Stimulated activated CD4-positive, alpha-beta T cell treated with anti-CD3 and anti-CD28 coated beads, Interleukin-2, amount 100 ng/mL, for 48 hours (primary cell): ENCODE measurements at regions not wholly inside any gene's neighbourhood (a gene's known extent, or its start where the extent isn't known, plus 50 kb on each side); places are given as distances from the start of the nearest gene placed in this dataset.

Experiments
- DNase-seq, 2 donors: peaks; one replicate each; pipeline ENCODE4 v3.0.0-alpha.2; 2020

DNA sequence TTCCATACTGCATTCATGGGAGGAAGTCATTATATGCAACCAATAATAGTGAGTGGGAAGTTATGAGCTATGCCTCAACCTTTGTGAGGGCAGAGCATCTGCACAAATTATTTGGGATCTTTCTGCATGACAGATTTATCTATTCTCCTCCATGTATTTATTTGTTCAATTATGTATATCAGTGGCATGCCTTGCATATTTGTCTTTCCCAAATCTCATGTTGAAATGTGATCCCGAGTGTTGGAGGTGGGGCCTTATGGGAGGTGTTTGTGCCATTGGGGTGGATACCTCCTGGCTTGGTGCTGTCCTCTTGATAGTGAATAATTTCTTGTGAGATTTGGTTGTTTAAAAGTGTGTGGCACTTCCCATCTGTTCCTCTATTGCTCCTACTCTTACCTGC is 1246.0 kb upstream of the CITED2 start:
- DNase-seq: no peak

DNA sequence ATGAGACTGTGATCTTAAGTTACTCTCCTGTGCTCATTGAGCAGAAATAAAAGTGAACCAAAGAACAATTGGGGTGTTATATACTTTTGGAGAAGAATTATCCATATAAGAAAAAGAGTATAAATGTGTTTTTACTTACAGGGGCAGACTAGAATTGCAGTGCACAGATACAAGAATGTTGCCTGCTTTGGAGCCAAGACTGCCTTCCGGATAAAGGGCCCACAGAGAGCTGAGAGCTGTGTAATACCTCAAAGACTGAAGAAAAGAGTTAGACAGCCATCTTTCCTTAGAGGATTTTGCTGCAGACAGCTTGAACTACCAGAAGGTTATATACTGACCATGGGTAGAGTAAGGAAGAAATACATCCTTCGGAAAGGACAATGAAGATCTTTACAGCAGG is 1235.5 kb upstream of the CITED2 start:
- no peak for DNase-seq

DNA sequence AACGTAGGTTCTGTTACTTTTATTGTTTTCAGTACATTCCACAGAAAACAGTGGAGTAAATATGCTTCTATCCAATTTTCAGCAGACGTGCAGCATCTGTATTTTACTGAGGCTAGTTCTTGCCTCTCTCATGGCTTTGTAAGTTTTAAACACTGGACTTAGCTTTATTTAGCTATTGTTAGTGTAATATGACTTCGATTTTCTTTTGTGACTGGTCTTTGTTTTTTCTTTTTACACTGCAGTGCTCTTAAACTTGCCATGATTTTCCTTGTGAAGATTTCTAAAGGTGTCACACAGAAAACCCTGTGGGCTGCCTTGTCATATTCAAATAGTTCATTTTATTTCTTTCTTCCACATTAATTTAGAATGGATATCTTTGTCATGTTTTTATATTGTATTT is 1234.9 kb upstream of the CITED2 start:
- no peak for DNase-seq

DNA sequence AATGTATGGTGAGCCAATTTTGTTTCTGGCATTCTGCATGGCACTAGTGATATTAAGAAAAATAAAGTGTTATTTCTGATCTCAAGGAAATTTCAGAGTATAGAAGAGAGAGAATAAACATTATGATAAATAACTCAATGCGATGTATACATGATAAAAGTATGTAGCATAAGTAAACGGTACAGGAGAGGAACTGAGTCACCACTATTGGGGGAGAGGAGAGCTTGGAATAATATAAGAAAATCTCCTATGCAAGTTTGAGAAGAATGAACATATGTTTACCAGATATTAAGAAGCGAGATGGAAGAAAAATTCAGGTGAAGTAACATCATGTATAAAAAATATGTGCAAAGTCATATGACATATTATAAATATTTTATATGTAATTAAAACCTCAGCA is 1230.3 kb upstream of the CITED2 start:
- no peak for DNase-seq

DNA sequence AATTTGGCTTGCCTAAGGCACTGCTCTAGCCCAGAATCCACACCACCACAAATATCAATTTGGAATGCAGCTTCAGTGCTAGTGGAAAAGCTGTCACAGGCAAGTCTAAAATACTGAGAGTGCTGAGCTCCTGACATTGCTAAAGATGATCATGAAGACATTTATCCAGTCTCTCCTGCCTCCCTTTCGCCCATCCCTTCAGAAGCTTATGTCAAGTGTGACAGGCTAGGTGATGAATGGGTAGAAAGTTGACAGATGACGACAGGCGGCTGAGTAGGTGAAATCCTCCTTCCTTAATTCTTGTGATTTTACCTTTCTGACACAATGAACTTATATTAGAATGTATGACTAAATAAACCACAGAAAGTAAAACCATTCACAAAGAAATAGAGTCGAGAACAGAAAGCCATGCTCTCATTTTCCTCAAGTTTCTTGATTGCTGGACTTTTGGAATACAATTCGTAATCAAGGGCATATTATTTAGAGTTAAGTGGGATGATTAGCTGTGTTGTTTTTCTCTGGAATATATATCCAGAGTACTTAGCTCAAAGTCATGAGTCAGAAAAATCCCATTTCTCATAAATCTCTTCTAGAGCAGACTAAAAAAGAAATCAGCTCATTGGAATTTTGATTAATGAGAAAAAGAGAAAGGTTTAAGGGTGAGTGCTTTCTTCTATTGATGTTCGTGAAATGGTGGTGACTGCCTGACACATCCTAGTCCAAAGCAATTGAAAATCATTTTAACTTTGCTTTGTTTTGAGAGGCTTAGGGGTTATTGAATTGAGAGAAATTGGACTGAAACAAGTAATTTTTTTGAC is 1228.2 kb upstream of the CITED2 start:
- DNase-seq: no peak

DNA sequence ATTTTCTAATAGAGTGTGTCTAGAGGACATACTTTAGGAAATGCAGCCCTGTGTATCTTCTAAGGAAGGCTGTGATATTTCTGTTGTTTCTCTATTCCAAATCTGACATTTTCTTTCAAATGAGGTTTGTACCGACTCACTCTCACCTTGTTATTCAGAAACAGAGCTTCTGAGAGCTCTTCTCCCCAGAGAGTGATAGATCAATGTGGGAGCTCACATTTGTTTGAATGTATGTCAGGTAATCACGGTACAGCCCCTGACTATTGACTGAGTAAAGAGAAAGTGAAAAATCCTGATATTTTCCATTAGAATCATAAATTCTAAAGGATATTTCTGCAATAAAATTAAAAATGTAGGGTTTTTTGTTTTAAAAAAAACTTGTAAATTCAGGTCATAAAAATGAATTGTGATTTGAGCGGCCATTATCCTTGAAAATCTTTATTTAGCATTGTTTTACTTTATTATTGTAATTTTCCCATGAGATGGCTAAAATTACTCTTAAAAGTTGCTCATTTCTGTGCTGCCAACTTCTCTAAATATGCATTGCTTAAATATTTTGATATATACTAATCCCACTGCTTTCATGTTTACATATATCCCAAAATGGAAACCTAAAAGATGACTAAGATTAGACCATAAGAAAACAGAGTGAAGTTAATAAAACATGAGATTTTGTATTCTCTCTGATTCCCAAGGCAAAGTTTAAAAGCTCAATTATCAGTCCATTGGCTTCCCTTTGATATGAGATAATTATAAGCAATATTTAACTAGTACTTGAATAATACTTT is 1226.8 kb upstream of the CITED2 start:
- DNase-seq: no peak

DNA sequence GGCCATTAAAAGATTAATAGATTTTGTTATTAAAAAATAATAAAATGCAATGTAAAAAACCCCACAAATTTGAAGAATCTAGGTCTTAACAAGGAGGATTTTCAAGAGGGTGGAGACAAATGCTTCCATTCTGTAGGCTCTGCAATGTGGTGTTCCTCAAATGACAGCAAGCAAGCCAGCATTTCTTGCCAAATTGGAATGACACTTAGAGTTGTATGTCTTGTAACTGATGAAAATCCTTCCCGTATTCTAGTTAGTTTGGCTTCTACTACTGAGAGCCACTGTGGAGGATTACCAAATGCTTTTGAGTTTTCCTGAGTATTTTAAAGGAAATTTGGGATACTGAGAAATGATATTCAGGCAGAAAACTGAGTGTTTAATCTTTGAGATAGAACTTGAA is 1225.5 kb upstream of the CITED2 start:
- DNase-seq: no peak

DNA sequence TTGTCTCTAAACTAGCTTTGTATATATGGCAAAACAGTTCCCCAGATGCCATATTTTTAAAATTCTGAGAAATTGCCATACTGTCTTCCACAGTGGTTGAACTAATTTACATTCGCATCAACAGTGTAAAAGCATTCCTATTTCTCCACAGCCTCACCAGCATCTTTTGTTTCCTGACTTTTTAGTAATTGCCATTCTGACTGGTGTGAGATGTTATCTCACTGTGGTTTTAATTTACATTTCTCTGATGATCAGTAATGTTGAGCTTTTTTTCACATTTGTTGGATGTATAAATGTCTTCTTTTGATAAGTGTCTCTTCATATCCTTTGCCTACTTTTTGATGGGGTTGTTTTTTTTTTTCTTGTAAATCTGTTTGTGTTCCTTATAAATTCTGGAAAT is 1222.7 kb upstream of the CITED2 start:
- no peak for DNase-seq

DNA sequence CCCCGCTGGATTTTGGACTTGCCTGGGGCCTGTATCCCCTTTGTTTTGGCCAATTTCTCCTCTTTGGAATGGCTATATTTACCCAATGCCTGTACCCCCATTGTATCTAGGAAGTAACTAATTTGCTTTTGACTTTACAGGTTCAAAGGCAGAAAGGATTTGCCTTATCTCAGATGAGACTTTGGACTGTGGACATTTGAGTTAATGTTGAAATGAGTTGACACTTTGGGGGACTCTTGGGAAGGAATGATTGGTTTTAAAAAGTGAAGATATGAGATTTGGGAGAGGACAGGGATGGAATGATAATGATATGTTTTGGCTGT is 1220.3 kb upstream of the CITED2 start:
- DNase-seq: no peak

DNA sequence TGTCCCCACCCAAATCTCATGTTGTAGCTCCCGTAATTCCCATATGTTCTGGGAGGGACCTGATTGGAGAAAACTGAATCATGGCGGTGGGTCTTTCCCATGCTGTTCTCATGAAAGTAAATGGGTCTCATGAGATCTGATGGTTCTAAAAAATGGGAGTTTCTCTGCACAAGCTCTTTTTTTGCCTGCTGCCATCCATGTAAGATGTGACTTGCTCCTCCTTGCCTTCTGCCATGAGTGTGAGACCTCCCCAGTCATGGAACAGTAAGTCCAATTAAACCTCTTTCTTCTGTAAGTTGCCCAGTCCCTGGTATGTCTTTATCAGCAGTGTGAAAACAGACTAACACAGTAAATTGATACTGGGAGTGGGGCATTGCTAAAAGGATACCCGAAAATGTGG is 1218.4 kb upstream of the CITED2 start:
- no peak for DNase-seq

DNA sequence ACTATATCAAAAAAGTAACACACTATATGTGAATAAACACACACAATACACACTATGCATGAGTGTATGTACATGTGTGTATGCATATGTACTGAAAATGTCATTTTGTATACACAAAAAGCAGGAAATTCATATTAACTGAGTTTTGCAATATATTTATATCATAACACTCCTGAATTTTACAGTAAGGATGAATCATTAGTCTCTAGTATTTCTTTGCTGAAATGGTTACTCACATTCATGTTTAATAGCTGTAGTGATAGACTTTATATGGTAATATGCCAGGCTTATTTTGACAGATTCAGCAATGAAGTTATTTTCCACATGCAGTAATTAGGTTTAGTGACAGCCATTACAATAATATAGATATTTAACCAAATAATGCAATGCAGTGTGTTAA is 1216.2 kb upstream of the CITED2 start:
- no peak for DNase-seq

DNA sequence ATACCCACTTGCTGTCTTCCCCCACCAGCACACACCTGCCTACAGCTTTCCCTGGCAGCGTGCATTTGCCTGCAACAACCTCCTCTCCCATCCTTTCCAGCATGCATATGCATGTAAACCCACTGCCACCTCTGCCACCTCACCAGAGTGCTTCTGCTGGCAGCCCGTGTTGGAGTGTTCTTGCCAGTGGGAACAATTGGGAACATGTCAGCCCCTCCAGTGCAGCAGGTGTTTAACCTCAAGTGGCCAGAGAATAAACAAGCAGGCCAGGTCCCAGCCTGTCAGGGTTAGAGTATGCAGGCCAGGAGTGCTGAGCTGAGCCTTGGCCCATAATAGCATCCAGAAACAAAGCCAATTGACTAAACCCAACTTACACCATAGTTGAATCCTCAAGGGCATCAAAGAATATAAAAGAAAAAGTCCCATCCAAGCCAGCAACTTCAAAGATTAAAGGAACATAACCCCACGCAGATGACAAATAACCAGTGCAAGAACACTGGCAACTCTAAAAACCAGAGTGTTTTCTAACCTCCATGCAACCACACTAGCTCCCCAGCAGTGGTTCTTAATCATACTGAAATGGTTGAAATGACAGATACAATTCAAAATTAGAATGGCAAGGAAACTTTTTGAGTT is 1212.1 kb upstream of the CITED2 start:
- no peak for DNase-seq

DNA sequence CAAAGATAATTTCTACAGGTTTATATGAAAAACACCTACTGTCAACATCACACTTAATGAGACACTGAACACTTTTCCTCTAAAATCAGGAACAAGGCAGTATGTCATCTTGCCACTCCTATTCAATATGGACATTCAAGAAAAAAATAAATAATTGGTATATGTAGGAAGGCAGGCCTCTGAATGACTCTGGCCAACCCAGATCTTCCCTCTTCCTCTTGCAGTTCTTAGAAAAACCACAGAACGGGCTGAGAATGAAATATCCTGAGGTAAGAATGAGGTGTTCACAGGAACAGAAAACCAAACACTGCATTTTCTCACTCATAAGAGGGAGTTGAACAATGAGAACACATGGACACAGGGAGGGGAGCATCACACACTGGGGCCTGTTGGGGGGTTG is 1207.2 kb upstream of the CITED2 start:
- DNase-seq: no peak

DNA sequence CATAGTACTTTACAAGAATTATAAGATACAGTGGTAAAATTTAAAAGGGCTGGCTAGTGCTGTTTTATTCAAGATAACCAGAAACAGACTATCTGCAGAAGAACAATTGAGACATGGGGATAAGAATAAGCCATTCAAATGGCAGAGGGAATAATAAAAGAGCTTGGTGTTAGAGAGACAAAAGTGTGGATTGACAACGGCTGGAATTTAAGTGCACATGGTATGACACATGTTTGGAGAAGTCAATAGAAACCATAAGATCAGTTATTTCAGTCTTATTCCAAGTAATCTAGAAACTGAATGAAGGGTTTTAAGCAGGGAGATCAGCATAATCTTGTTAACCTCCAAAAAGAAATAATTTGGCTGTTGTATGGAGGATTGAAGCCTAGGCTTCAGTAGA is 1205.5 kb upstream of the CITED2 start:
- DNase-seq: no peak

DNA sequence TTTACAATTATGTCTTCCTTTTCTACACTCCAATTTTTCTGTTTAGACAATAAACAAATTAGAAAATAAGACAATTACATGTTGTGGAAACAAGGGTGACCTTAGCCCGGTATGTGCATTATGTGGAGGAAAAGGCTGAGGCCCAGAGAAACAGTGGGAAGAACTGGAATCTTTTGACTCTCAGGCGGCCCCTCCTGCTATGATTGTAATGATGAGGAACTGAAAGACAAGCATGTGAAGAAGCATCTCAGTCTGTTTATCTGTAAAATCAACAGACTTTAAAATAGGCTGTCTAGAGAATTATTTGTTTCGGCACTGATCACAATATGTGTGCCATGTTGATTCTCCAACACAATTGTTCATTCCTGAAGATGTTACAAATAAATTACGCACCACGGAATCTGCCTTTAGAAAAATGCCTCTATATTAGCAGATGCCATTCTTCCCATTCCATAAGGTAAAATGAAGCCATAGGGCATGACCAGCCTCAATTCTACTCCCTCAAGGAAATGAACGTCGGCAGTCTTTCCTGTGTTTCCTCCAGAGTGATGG is 1201.6 kb upstream of the CITED2 start:
- DNase-seq: no peak

DNA sequence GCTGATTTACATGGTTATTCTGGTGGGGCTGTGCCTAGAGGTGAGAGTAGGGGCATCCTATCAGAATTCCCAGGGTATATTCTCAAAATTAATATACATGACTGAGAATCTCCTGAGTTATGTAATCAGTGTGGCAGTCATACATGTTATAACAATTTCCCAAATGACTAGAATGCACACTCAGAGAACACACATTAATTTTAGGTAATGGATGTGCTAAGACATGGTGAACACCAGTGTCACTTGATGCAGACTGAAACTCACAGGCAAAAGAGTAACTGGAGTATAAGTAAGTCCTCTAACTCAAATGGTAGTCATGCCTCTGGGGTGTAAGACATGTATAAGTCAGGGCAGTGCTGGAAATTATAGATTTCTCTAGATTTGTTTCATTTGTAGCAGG is 1198.4 kb upstream of the CITED2 start:
- DNase-seq: no peak

DNA sequence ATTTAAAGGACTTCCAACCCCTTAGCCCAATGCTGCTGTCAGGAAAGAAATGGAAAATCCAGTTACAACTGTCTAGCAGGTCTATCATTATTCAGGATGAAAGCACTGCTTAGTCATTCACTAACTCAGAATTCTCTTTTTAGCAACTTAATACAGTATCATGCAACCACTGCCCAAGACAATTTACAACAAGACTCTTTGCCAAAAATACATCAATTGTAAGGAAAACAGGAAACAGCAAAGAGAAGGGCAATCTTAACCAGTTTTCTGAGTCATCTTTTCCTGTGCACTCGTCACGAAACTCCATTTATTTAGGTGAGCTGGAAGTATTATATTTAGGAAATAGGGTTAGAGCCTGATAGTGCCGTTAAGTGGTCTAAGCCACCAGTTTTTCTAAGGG is 1197.7 kb upstream of the CITED2 start:
- DNase-seq: no peak

DNA sequence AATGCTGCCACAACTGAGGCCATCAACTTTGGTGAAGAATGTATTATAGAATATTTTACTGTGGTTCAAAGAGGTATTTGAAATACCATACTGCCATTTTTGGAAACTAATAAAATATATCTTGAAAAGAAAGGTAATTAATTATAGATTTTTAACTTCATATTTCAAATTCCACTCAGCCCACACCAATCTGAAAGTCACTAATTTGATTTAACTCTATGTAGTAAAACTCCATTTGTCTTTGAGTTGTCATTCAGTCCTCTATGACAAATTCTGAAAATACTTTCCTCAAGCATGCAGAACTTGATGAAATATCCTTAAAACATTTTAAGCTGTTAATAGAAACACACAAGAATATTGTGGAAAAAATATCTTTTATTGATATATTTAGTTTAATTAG is 1196.7 kb upstream of the CITED2 start:
- DNase-seq: no peak

DNA sequence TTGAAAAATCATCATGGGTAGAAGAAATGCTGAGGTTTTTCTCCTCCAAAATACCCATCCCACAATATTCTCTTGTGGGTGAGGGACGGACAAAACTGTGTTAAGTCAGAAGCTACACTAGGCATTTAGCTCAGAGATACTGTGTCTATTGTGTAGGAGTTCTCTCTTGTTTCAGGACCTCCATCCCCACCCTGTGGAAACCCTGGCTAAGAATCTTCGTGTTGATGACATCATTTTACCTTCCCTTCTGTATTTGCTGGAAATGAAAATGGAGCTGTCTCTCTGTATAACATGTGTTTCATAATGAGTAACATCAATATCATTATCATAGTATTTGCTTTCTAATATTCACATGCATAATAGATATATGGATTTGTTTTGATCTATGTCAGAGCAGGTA is 1193.0 kb upstream of the CITED2 start:
- no peak for DNase-seq

DNA sequence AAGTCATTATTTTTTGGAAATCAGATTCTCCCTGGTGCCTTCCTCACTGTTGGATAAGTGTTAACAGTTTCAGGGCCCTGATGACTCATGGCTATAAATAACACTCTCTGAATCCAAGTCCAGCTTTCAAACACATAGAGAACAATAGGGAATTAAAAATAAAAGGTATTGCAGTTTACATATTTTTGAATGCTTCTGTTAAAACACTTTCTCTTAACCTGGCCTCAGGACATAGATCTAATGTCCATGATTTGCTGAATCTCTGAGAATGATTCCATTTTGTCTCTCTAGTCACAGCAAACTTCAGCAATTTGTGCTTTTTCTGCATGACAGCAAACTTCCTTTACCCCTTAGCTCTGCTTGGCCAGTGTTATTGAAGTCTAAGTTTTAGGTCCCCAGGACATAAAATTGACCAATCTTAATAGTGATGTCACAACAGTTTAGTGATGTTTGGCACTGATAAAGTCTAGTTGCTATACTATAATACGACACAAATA is 1192.4 kb upstream of the CITED2 start:
- DNase-seq: no peak

DNA sequence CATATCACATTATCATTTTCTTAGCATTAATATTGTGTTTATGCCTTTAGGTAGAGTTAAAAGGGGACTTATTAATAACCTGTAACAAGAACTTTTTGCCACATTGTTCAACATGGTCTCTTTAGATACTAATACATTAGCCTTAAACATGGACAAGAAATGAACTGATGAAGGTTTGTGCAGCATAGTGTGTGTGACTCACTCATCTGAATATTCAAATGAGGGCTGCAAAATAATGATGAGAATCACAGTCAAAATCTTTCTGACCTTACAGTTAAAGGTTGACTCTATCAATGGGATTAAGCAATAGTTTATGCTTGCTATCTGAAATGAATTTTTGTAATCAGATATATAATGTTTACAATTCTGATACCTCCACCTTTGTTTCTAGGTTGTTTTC is 1189.3 kb upstream of the CITED2 start:
- no peak for DNase-seq

DNA sequence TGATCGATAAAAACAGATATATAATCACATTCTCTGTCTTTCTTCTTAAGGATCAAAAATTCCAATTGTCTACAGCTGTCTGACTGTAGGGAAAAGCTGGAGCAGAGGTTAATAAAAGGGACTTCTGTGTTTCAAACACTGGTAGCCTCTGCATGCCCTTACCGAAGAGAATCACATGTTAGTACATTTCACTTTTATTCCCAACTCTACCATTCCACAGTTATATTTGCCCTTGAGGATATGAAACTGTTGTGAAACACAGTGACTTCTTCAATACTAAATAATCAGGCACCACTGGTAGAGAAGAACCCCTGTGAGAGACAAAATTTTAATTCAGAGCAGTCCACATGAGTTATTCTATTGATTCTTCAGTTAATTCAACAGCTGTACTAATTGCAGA is 1187.3 kb upstream of the CITED2 start:
- no peak for DNase-seq

DNA sequence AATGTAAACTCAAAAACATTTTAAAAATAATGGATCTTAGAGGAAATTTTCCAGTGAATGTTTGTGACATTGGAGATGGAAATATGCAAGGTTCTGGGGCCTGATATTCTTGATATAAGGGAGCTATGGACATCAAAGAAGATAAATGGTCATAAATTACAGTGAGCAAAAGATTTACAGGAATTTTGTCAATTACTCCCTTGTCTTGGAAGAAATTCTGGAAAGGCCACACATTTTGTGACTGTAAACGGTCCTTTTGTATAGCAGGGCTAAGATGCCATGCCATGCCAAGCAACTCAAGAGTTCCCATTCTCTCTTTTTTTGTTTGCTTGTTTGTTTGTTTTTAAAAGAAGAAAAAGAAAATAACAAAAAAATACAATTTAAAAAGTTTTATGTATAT is 1186.2 kb upstream of the CITED2 start:
- no peak for DNase-seq

DNA sequence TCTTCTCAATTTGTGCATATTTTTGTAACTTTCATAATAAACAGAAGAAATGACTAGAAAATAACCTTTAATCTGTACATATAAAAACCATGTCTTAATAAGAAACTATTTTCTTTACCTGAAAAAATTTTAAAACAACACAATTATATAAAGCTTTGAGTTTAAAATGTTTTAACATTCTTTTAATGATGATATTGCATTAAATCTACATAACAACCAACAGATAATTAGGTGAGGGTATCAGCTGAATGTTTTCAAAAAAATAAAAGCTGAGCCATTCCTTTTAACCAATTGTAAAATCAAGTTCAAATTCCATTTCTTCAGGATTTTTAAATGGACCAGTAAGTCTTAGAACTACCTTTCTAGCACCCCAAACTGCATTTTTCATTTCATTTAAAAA is 1185.0 kb upstream of the CITED2 start:
- no peak for DNase-seq
